K562 (cell line): ENCODE measurements at regions not wholly inside any gene's neighbourhood (a gene's known extent, or its start where the extent isn't known, plus 50 kb on each side); places are given as distances from the start of the nearest gene placed in this dataset.

Source experiments
- ATAC-seq: fragments of 200-7000 bp; cut with Tn5 transposase; 3 replicates; pipeline ENCODE4 v1.9.1; 2020; ENCODE audit warnings: moderate library complexity
- BruUV-seq: library from RNA; stranded (reverse); fragments of 400-500 nt; replicated peaks from 2 replicates; lab custom pipeline; 2021; lab: Mats Ljungman, UMichigan
- CTCF ChIA-PET: fragments of 300-600 bp; formaldehyde crosslinking; extraction: SDS; loops from one replicate; lab custom pipeline; 2021; ENCODE audit warnings: low intra/inter-chr PET ratio; lab: Yijun Ruan, JAX
- POLR2A ChIA-PET: fragments of 300-600, 350-650 bp; sonication (Branson Sonifier 250); formaldehyde crosslinking; extraction: SDS; loops from one replicate; lab custom pipeline; 2021; ENCODE audit warnings: antibody characterized with exemption, inconsistent platforms; lab: Yijun Ruan, JAX
- DNase-seq, 4 experiments: peaks; one replicate each; pipeline versions ENCODE4 v3.0.0 to v3.0.0-alpha.2; 2011 to 2018; ENCODE audit warnings: low spot score in 3 of 4, mixed read lengths in 3 of 4; ENCODE audit errors: extremely low read depth in 1 of 4
- FAIRE-seq: peaks from 2 replicates; lab custom pipeline; 2011; peaks lifted over from hg19 to GRCh38; lab: Jason Lieb, UNC
- H2AFZ ChIP-seq: 2 replicates; pipeline ENCODE4 v1.6.0; 2011; ENCODE audit warnings: low read depth, low read length, control low read depth, inconsistent platforms
- H3K27ac ChIP-seq: fragments of 200-600 bp; 3 replicates; pipeline ENCODE4 v1.8.0; 2011; ENCODE audit warnings: low read depth, mild to moderate bottlenecking, control low read depth, inconsistent platforms, low read length, moderate library complexity, mixed read lengths; ENCODE audit errors: extremely low read depth
- H3K27me3 ChIP-seq, 2 experiments: fragments of 300-600 bp in 1 of 2; 2 replicates in 1 of 2; 3 replicates in 1 of 2; pipeline versions ENCODE4 v1.6.0 to v1.8.0; 2011; ENCODE audit warnings: inconsistent platforms in 2 of 2, low read length in 2 of 2, mild to moderate bottlenecking in 1 of 2, mixed read lengths in 1 of 2, moderate library complexity in 1 of 2; ENCODE audit not compliant: control insufficient read depth in 2 of 2, insufficient read depth in 2 of 2
- H3K36me3 ChIP-seq: fragments of 300-600 bp; 3 replicates; pipeline ENCODE4 v1.8.0; 2011; ENCODE audit warnings: mild to moderate bottlenecking, low read length, inconsistent platforms; ENCODE audit not compliant: control insufficient read depth, insufficient read depth
- H3K4me1 ChIP-seq, 2 experiments: fragments of 200-600 bp in 1 of 2; replicated peaks in 1 of 2; 2 replicates in 1 of 2; 3 replicates in 1 of 2; pipeline versions ENCODE4 v1.5.1 to v1.8.0; 2011; ENCODE audit warnings: inconsistent platforms in 2 of 2, low read length in 2 of 2, mild to moderate bottlenecking in 1 of 2, mixed read lengths in 1 of 2, moderate library complexity in 1 of 2; ENCODE audit not compliant: control insufficient read depth in 2 of 2, insufficient read depth in 2 of 2
- H3K4me2 ChIP-seq: 2 replicates; pipeline ENCODE4 v1.6.1; 2011; ENCODE audit warnings: low read length, control low read depth, inconsistent platforms, mixed read lengths; ENCODE audit not compliant: insufficient read depth
- H3K4me3 ChIP-seq: fragments of 200-600 bp; sonication (generic), shearing (Covaris generic); 2 replicates; pipeline ENCODE4 v1.5.1; 2016; ENCODE audit warnings: control low read depth, inconsistent platforms
- H3K79me2 ChIP-seq: fragments of 200-600 bp; 3 replicates; pipeline ENCODE4 v1.8.0; 2011; ENCODE audit warnings: low read length, inconsistent platforms; ENCODE audit not compliant: control insufficient read depth, insufficient read depth
- H3K9ac ChIP-seq, 2 experiments: 2 replicates each; pipeline versions ENCODE4 v1.6.0 to v1.6.1; 2011; ENCODE audit warnings: low read depth in 2 of 2, low read length in 2 of 2, control low read depth in 1 of 2, inconsistent platforms in 1 of 2, mild to moderate bottlenecking in 1 of 2, mixed read lengths in 1 of 2; ENCODE audit not compliant: insufficient read depth in 1 of 2
- H3K9me1 ChIP-seq: one replicate; pipeline ENCODE4 v1.6.0; 2011; ENCODE audit warnings: inconsistent platforms, mild to moderate bottlenecking, low read length, moderate library complexity; ENCODE audit not compliant: control insufficient read depth, insufficient read depth
- H3K9me3 ChIP-seq: replicated peaks from 2 replicates; pipeline ENCODE4 v1.5.1; 2011; ENCODE audit warnings: low read depth, low read length, inconsistent platforms; ENCODE audit not compliant: control insufficient read depth, insufficient read depth
- H4K20me1 ChIP-seq: replicated peaks from 2 replicates; pipeline ENCODE4 v1.6.1; 2011; ENCODE audit warnings: low read length, inconsistent platforms, mixed read lengths; ENCODE audit not compliant: control insufficient read depth, insufficient read depth
- GATAD2A ChIP-seq: fragments of 450-650 bp; IDR thresholded peaks from 2 replicates; pipeline ENCODE4 v1.6.1; 2017
- HDAC2 ChIP-seq: fragments of 450-650 bp; IDR thresholded peaks from 2 replicates; pipeline ENCODE4 v1.6.1; 2016; ENCODE audit warnings: mild to moderate bottlenecking
- KDM5B ChIP-seq: fragments of 200-600 bp; sonication (generic); IDR thresholded peaks from 2 replicates; pipeline ENCODE4 v1.6.1; 2012; ENCODE audit warnings: low read depth, mild to moderate bottlenecking, moderate library complexity, low read length, control low read depth, inconsistent platforms; ENCODE audit not compliant: insufficient replicate concordance
- KHSRP ChIP-seq: fragments of 450-650 bp; IDR thresholded peaks from 2 replicates; pipeline ENCODE4 v1.6.1; 2017
- ZNF124 ChIP-seq: sonication (generic); formaldehyde crosslinking; IDR thresholded peaks from 2 replicates; pipeline ENCODE4 v1.8.1; 2022; ENCODE audit warnings: missing genetic modification reagents
- ZNF263 ChIP-seq: sonication (generic); formaldehyde crosslinking; IDR thresholded peaks from 2 replicates; pipeline ENCODE4 v1.8.0; 2022; ENCODE audit warnings: mild to moderate bottlenecking, missing genetic modification reagents, borderline replicate concordance
- WGBS: fragments of 100-300 bp; shearing (Covaris generic); methylation state at CpG from one replicate; pipeline ENCODE4 v1.1.6; 2016; ENCODE audit warnings: low coverage, mixed read lengths; ENCODE audit not compliant: insufficient coverage; ENCODE audit errors: missing lambda C conversion rate; 5-methylcytosine and 5-hydroxymethylcytosine counted together
- in situ Hi-C: fragments of 300-500 bp; cut with MboI; formaldehyde crosslinking; loops from 4 replicates; pipeline ENCODE4 v1.15.0; 2018; ENCODE audit warnings: inconsistent platforms, mixed read lengths
- intact Hi-C: fragments of 100-400 bp; cut with micrococcal nuclease; formaldehyde crosslinking; loops from 2 replicates; pipeline ENCODE4 v1.14.2; 2022
- TF ChIP-seq, protein P1 (sequence below): fragments of 250-450 bp; sonication (Bioruptor Pico); IDR thresholded peaks from 2 replicates; pipeline ENCODE4 v1.4.0; 2020; ENCODE audit warnings: mild to moderate bottlenecking, moderate library complexity

- no peak overlapping the region for H3K27ac ChIP-seq
- H3K9me3 ChIP-seq, result no peaks in the 10 kb centered on the region
- ATAC-seq, result no peak
- intact Hi-C loops (no loop called here), in situ Hi-C loops (no loop called here)
- no peaks in the 10 kb centered on the region; the same call in 1 of the 2 replicates for H4K20me1 ChIP-seq
- ChIA-PET POLR2A (no interaction called here), CTCF (no interaction called here)
- no peak overlapping the region for H3K4me3 ChIP-seq
- no peak overlapping the region for H2AFZ ChIP-seq
- no peak overlapping the region for H3K9ac ChIP-seq
- H3K36me3 ChIP-seq, result no peaks in the 10 kb centered on the region
- WGBS, result 2% methylated on average over 8 of the region's 8 CpGs
- no TSS peak for BruUV-seq
- no peaks in the 10 kb centered on the region for H3K9me1 ChIP-seq
- no peak for FAIRE-seq
- H3K79me2 ChIP-seq, result no peaks in the 10 kb centered on the region
- TF ChIP-seq GATAD2A (no peak), KHSRP (no peak), KDM5B (no peak), HDAC2 (no peak), ZNF124 (no peak), ZNF263 (CRISPR knock-in tag) (no peak)
- TF ChIP-seq, protein P1, sequence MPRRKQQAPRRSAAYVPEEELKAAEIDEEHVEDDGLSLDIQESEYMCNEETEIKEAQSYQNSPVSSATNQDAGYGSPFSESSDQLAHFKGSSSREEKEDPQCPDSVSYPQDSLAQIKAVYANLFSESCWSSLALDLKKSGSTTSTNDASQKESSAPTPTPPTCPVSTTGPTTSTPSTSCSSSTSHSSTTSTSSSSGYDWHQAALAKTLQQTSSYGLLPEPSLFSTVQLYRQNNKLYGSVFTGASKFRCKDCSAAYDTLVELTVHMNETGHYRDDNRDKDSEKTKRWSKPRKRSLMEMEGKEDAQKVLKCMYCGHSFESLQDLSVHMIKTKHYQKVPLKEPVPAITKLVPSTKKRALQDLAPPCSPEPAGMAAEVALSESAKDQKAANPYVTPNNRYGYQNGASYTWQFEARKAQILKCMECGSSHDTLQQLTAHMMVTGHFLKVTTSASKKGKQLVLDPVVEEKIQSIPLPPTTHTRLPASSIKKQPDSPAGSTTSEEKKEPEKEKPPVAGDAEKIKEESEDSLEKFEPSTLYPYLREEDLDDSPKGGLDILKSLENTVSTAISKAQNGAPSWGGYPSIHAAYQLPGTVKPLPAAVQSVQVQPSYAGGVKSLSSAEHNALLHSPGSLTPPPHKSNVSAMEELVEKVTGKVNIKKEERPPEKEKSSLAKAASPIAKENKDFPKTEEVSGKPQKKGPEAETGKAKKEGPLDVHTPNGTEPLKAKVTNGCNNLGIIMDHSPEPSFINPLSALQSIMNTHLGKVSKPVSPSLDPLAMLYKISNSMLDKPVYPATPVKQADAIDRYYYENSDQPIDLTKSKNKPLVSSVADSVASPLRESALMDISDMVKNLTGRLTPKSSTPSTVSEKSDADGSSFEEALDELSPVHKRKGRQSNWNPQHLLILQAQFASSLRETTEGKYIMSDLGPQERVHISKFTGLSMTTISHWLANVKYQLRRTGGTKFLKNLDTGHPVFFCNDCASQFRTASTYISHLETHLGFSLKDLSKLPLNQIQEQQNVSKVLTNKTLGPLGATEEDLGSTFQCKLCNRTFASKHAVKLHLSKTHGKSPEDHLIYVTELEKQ (CRISPR knock-in tag), result no peak
- H3K27me3 ChIP-seq, result 0 out of 5 replicates have a peak, but pooled peaks cover 0 to 3% of the 10 kb centered on the region in 2 experiments
- DNase-seq, result no peak
- H3K4me2 ChIP-seq, result no peak overlapping the region
- H3K4me1 ChIP-seq, result no peaks in the 10 kb centered on the region
Observed at GRCh38 chr7:68688416-68689086, 909.7 kb upstream of the AUTS2 start.
